ENCODE measurements at regions not wholly inside any gene's neighbourhood (a gene's known extent, or its start where the extent isn't known, plus 50 kb on each side); places are given as distances from the start of the nearest gene placed in this dataset.

- TF ChIP-seq CTCF (IDR thresholded peaks at IDR 0.05; ENCODE audit: low read length): no peak
- TF ChIP-seq EZH2 (IDR thresholded peaks at IDR 0.05; ENCODE audit: borderline replicate concordance, low read length): no peak
These were observed 873.1 kb downstream of the KCNT2 start for GRCh38 chr1:195735140-195735539.
